GM21737 (cell line): ENCODE measurements at regions not wholly inside any gene's neighbourhood (a gene's known extent, or its start where the extent isn't known, plus 50 kb on each side); places are given as distances from the start of the nearest gene placed in this dataset.

Experiments
- ATAC-seq: cut with Tn5 transposase; IDR thresholded peaks from one replicate; pipeline ENCODE4 v1.9.1; 2021; ENCODE audit warnings: mild to moderate bottlenecking, moderate library complexity; ENCODE audit not compliant: unreplicated experiment

GRCh38 chr2:187274146-187274545, 173.9 kb downstream of the CALCRL start:
- no peak for ATAC-seq

GRCh38 chr2:187272255-187272654, 175.8 kb downstream of the CALCRL start:
- ATAC-seq: no peak

GRCh38 chr2:187271825-187272224, 176.2 kb downstream of the CALCRL start:
- ATAC-seq: no peak

GRCh38 chr2:187266645-187267044, 181.4 kb downstream of the CALCRL start:
- ATAC-seq: no peak

- no peak for ATAC-seq
These were observed 181.9 kb downstream of the CALCRL start for GRCh38 chr2:187266147-187266546.

- no peak for ATAC-seq
These were observed 183.4 kb downstream of the CALCRL start for GRCh38 chr2:187264612-187265011.

- no peak for ATAC-seq
These were observed 184.1 kb downstream of the CALCRL start for GRCh38 chr2:187263675-187264560.

GRCh38 chr2:187261705-187262104, 186.3 kb downstream of the CALCRL start:
- no peak for ATAC-seq

- no peak for ATAC-seq
These were observed 196.0 kb downstream of the CALCRL start for GRCh38 chr2:187252063-187252462.

- ATAC-seq: no peak
These were observed 197.9 kb downstream of the CALCRL start for GRCh38 chr2:187250137-187250536.

- ATAC-seq: no peak
These were observed 214.2 kb downstream of the CALCRL start for GRCh38 chr2:187233811-187234210.

GRCh38 chr2:187232749-187233148, 215.3 kb downstream of the CALCRL start:
- ATAC-seq: no peak

GRCh38 chr2:187230088-187230487, 218.0 kb downstream of the CALCRL start:
- ATAC-seq: no peak

GRCh38 chr2:187228986-187229385, 219.1 kb downstream of the CALCRL start:
- no peak for ATAC-seq

- no peak for ATAC-seq
These were observed 223.1 kb downstream of the CALCRL start for GRCh38 chr2:187224989-187225388.

- ATAC-seq: no peak
These were observed 228.0 kb downstream of the CALCRL start for GRCh38 chr2:187220071-187220470.

- no peak for ATAC-seq
These were observed 232.4 kb downstream of the CALCRL start for GRCh38 chr2:187215532-187216240.

- ATAC-seq: no peak
These were observed 233.7 kb downstream of the CALCRL start for GRCh38 chr2:187214306-187214705.

GRCh38 chr2:187213798-187214197, 234.3 kb downstream of the CALCRL start:
- no peak for ATAC-seq

- ATAC-seq: no peak
These were observed 237.3 kb downstream of the CALCRL start for GRCh38 chr2:187210726-187211125.

- ATAC-seq: no peak
These were observed 239.8 kb downstream of the CALCRL start for GRCh38 chr2:187208199-187208785.

GRCh38 chr2:187207126-187207525, 240.9 kb downstream of the CALCRL start:
- ATAC-seq: no peak
